ENCODE measurements at regions not wholly inside any gene's neighbourhood (a gene's known extent, or its start where the extent isn't known, plus 50 kb on each side); places are given as distances from the start of the nearest gene placed in this dataset.

- no peak for DNase-seq
Observed at GRCh38 chr7:52877240-52877639, 158.2 kb upstream of the POM121L12 start.

GRCh38 chr7:52876402-52876801 is 159.0 kb upstream of the POM121L12 start:
- no peak for DNase-seq

DNA sequence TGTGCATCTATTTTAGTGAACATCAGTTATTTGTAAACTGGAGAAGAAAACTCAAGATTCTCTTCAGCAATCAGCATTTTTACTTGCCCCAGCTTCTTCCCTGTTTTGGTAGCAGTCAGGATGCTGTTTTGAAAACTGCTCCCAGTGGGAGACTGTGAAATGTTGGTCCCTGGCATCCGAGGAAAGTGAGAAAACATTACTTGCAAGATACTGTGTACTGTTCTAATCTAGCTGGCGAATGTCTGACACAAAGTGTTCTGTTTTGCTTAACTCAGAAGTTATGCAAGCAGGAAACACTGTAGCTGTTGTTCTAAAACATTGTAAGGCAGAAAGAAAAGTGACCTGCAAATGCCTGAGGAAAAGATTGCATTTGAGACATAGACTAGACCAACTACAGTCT is 171.8 kb upstream of the POM121L12 start:
- no peak for DNase-seq

GRCh38 chr7:52862321-52862720 is 173.1 kb upstream of the POM121L12 start:
- DNase-seq = no peak

GRCh38 chr7:52857367-52857766 is 178.1 kb upstream of the POM121L12 start:
- no peak for DNase-seq

- DNase-seq = no peak
Observed at GRCh38 chr7:52854681-52855080, 180.8 kb upstream of the POM121L12 start.

DNA sequence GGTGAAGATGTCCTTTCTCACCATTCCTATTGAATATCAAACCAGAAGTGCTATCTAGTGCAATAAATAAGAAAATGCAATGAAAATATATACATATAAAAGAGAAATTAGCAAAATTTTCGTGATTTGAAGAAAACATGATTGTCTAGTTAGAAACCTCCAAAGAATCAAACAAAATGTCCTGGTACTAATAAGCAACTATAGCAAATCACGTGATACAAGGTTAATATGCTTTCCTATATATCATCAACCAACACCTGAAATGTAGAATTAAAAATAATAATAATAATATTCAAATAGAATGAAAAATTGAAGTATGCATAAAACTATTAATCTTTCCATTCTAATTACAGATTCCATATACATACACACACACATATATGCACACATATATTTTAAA is 183.9 kb upstream of the POM121L12 start:
- no peak for DNase-seq

- DNase-seq = no peak
Observed at GRCh38 chr7:52843436-52843835, 192.0 kb upstream of the POM121L12 start.

GRCh38 chr7:52842202-52842900 is 193.1 kb upstream of the POM121L12 start:
- DNase-seq = no peak

DNA sequence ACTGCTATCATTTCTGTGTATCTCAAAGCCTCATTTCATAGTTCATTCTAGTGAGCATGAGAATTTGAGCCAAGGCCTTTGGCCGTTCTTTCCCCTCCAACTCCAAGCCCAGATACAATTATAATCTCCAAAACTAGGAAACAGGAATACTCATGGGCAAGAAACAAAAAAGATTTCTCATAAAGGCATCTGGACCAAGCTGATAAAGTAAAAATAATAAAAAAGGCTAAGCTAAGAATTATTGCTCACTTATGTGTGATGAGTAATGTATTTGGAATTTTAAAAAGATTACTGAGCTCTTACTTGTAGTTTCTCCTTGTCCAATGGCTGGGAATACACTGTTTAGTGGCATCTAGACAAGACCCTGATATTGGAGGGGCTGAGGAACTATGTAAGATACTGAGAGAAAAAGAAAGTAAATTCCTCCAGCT is 196.4 kb upstream of the POM121L12 start:
- DNase-seq = no peak

GRCh38 chr7:52831321-52831720 is 204.1 kb upstream of the POM121L12 start:
- no peak for DNase-seq

DNA sequence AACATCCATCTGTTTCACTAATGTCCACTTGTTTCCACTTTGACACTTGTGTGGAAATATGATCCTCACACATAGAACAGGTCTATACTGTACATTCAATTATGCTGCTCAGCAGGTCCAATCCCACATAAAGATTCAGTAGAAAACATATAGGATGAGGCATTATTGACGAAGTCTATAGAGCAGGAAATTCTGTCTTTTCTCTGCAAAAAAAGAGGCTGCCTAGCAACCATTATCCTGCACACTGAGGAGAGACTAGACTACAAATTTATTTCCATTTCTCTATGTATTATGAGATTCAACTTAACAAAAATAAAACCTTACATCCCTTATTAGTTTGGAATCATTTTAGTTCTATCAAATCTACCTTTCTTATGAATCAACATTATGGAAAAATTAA is 204.6 kb upstream of the POM121L12 start:
- DNase-seq = no peak

GRCh38 chr7:52826515-52827265 is 208.7 kb upstream of the POM121L12 start:
- no peak for DNase-seq

- no peak for DNase-seq
Observed at GRCh38 chr7:52825611-52826010, 209.8 kb upstream of the POM121L12 start.

DNA sequence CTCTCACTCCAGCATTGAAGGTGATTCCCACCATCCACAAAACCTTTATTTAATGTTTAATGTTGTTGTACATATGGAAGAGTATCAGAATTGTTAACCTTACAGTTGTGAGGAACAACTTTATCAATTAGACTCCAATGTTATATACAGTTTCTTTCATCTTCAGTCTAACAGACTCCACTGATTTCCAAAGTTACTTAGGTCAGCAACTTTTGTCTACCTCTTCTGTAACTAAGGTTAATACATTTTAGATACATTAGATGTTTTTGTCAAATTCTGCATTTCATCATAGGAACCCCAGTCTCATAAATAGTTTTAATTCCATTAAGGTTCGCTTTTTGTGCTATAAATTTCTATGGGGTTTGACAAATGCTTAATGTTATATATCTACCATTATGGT is 223.9 kb upstream of the POM121L12 start:
- DNase-seq = no peak

DNA sequence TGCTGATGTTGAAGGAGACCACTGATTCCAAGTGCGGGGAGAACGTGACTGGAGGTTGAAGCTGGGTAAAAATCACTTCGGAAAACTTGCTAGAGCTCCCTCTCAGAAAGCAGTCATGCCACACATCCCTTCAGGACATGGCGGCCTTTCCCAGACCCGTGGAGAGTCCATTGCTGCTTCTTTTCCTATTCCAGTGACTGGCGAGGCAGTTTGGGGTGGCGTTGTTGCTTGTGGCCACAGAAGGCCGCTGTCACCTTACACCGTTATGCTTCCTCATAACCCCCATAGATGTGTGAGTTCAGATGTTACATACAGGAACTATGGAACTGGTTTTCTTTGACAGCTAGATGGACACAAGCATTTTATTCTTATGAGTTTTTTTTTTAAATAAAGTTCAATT is 235.6 kb upstream of the POM121L12 start:
- no peak for DNase-seq

GRCh38 chr7:52797801-52798200 is 237.6 kb upstream of the POM121L12 start:
- no peak for DNase-seq

DNA sequence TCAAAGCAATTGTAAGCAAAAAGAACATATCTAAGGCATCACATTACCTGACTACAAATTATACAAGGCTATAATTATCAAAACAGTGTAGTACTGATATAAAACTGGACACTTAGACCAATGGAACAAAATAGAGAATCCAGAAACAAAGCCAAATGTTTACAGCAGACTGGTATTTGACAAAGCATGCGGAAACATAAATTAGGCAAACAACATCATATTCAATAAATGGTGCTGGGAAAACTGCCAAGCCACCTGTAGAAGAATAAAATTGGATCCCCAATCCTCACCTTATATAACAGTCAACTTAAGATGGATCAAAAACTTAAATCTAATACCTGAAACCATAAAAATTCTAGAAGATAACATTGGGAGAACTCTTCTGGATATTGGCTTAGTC is 240.8 kb upstream of the POM121L12 start:
- peak; percentile 21 for DNase-seq

- DNase-seq = no peak
Observed at GRCh38 chr7:52791176-52791700, 244.2 kb upstream of the POM121L12 start.

GRCh38 chr7:52786174-52786573 is 249.3 kb upstream of the POM121L12 start:
- DNase-seq = no peak

GRCh38 chr7:52782348-52782747 is 253.1 kb upstream of the POM121L12 start:
- DNase-seq = no peak

DNA sequence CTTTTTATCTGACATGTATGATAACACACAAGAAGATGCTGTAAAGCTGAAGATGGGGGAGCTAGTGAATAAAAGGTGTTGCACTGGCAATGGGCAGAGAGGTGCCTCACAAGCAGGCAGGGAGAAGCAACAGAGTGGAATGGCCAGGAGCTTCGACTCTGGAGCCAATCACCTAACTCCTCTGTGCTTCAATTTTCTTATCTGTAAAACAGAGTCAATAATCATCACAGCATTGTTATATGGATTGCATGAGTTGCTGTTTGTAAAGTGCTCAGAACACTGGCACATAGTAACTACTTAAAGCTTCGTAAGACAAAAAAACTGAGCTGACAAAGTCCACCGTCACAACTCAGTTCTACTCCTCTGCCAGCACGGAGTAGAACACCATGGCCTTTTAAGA is 254.2 kb upstream of the POM121L12 start:
- no peak for DNase-seq

DNA sequence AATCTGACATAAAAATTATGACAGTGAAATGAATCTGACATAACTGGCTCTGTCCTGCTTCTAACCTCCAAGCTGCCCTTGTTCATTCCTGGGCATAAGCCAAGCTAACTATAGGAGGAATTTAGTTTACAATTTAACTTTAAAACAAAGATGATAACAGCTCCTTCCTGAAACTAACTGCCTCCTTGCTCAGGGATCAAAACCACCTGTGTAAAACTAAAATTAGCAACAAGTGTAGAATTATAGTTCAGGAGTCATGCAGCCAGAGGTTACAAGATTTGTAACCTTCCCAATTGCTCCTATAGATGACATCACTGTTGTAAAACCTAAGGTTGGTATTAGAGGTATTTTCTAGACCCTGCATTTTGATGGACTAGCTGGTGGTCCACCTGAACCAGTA is 256.4 kb upstream of the POM121L12 start:
- DNase-seq = no peak

- no peak for DNase-seq
Observed at GRCh38 chr7:52777051-52777822, 258.2 kb upstream of the POM121L12 start.

Data from NCI-H2029 treated with DMSO at 0.1 percent for 48 hours (cell line).